ENCODE measurements at regions not wholly inside any gene's neighbourhood (a gene's known extent, or its start where the extent isn't known, plus 50 kb on each side); places are given as distances from the start of the nearest gene placed in this dataset.

DNA sequence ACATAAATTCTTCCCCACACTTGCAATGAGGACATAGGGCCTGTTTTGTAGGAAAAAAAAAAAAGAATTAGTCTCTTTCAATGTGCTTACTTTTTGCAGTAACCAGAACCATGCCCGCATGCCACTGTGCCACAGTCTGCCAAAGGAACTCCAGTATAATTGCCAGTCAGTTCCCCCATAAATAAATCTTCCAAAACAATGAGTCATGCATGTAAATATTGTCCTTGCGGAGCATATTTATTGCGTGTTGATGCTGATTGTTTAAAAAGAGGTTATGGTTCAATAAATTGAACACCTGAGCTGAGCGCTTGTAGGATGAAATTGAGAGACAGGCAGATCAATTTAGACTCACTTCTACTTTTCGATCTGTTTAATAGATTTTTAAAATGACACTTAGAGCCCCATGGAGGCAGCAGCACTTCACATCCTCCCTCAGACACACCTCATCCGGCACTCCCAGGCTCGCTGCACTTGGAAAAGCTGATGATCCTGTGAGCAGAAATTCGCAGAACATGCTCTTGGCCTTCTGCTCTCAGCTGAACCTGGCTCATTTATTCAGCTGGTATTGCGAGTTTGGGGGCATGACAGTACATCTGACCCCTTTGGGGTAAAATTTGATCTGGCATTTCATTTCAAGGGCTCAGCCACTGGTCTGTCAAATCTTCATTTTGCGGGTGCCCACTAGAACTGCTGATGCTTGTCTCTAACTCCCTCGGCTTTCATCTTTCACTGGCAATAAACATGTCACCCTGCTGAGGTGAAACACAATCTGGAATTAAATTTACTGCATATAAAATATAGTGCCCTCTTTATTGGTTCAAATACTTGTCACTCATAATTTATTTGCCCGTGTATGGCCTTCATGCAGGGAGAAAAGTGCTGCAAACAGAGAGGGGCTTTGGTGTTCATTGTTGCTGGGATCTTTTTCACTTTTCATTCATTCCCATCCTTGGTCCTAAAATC, 371.1 kb upstream of the POU3F2 start:
- DNase-seq (ENCODE audit: low read depth), result no peak

DNA sequence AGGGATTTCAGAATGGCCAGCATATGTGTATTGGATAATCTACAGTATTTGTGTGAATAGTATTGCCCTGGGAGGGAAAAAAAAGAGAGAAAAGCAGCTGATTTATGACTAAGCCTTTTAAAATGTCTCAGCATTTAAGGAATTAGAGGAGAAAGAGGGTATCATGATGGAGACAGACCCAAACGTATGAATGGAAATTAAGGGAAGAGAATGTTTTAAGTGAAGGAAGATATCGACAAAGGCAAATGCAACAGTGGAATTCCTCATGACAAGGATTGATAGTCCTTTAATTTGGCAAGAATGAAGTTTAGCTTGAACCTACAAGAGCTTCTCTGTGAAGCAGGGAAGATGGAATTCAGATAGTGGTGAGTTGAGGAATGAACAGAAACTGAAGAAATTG, 367.3 kb upstream of the POU3F2 start:
- DNase-seq (ENCODE audit: low read depth), result no peak

DNA sequence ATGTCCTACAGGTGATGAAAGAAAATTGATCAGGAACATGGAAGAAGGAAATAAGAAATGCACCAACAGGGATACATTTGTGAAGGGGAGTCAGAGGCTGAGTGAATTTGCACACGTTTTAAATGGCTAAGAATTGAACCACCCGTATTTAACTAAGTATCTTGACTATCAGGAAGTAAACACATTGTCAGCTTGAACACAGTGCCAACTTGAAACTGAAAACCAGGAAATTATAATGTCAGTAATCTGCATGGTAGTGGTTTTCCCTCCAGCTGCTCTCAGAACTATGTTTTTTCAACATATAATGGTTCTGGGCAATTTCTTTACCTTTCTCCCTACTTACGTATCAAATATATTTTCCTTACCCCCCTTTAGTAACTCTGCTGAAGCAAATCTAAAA, 366.5 kb upstream of the POU3F2 start:
- DNase-seq (ENCODE audit: low read depth), result no peak

DNA sequence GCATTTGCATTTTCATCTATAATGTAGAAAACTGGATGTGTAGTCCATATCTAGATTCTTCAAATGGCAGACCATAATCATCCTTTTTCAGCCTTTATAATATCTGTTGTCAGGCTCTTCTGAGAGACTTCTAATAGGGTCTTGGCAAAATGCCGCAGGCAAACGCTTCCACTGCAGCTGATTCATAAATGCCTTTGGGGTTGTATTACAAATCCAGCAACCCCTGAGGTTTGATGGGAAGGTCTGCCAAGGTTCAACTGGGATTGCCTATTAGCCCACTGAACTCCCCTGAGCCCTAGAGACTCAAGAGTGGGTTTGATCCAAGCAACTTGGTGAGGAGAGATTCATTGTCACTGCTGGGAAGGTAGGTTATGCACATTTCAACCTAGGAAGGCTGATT, 365.2 kb upstream of the POU3F2 start:
- DNase-seq (ENCODE audit: low read depth), result peak; percentile 38

DNA sequence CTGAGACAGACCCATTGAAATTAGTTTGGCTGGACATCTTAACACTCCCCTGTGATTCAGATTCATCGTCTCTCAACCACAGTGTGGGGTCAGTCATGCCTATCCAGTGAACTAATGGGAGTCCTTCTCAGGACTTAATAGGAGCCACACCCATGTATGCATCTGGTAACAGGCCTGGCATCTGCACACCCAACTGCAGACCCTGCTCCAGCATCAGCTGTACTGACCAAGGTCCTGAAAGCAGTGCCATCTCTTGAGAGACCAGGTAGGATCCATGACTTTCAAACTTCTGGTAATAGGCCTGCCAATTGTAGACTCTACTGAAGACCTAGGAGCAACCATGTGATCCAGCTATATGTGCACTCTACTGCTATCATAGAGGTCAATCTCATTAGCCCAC, 363.6 kb upstream of the POU3F2 start:
- DNase-seq (ENCODE audit: low read depth), result no peak

DNA sequence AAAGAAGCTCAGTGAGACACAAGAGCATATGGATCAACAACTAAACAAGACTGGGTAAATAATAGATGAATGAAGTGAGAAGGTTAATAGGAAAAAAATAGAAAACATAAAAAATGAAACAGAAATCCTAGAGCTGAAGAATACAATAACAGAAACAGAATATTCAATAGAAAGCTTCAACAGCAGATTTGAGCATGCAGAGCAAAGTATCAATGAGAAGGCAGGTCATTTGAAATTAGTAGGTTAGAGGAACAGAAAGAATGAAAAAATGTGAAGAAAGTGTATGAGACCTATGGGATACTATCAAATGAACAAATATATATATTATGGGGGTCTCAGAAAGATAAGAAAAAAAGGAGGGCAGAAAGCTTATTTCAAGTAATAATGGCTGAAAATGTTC, 362.9 kb upstream of the POU3F2 start:
- no peak for DNase-seq (ENCODE audit: low read depth)

DNA sequence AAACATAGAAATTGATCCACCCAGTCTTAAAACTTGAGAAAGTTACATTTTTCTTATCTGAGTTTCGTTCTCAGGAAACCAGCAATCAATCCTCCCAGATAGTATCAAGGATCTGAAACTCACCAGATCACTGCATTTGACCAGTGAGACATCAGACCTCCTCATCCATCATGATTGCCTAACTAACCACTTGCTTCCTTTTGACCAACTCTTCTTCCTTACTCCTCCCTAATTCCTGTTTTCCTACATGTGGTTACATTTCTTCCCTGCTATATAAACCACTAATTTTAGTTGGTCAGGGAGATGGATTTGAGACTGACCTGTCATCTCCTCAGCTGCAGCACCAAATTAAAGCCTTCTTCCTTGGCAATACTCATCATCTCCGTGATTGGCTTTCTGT, 357.1 kb upstream of the POU3F2 start:
- no peak for DNase-seq (ENCODE audit: low read depth)

DNA sequence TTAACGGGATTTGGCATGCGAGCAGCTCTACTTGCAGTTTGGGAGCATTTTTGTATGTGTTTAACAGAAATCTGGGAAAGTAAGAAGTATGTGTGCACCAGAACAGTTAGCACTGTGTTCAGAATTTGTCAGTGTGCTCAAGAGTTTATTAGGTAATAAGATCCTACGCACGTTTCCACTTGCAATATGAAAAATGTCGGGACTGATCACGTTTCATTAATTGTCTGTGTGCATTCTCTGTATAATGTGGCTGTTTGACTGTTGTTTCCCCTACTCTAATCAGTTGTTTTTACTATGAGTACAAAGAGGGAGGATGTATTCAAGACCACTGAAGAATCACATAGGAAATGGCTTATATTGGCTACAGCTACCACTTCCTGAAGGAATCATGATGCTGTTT, 349.7 kb upstream of the POU3F2 start:
- DNase-seq (ENCODE audit: low read depth), result no peak

DNA sequence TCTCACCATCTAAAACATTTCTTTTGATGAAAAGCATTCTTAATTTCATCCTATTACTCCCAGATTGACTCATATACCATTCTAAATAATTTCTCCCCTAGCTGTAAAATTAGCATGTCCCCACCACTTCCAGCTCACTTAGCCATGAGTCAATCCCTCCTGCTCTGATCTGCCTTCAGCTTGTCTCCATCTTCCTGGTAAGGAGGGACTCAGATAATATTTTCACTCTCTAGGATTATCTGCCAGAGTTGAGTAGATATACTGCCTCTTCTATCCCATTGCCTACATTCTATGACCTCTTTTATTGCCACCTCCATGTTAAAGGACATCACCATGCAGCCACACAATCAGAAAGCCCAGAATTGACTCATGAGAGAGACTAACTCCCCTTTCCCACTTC, 348.8 kb upstream of the POU3F2 start:
- DNase-seq (ENCODE audit: low read depth), result no peak

DNA sequence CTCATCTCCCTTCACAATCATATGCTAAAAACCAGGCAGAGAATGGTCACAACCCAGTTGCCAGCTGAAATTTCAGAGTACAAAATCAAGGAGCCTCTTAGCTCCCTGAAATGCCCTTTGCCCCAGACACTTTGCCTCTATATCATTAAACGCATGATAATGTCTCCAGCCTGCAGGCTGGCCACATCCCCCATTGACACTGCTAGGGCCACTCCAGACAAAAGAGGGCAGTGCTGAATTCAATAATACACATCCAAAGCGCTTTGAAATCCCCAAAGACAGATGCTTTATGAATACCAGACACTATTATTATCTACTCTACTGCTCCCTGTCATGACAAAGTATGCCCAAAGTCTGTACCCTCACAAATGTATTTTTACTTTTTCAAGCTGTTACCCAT, 348.3 kb upstream of the POU3F2 start:
- DNase-seq (ENCODE audit: low read depth), result no peak

DNA sequence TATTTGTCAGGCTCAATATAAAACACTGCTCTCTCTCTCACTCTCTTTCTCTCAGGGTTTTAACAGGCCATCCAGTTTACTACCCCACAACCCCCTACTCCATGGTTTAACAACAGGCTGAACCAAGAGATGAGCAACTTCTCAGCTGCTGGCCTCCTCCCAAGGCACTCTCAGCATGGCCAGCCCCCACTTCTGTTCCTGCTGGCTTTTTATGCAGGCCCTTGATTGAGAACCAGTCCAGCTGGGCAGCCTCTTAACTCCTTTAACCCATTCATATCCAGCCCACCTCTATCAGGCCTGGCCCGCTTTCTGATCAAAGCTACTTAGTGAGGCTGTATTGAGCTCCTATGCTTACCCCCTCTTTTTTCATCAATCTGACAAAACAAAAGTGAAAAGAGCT, 346.8 kb upstream of the POU3F2 start:
- no peak for DNase-seq (ENCODE audit: low read depth)

DNA sequence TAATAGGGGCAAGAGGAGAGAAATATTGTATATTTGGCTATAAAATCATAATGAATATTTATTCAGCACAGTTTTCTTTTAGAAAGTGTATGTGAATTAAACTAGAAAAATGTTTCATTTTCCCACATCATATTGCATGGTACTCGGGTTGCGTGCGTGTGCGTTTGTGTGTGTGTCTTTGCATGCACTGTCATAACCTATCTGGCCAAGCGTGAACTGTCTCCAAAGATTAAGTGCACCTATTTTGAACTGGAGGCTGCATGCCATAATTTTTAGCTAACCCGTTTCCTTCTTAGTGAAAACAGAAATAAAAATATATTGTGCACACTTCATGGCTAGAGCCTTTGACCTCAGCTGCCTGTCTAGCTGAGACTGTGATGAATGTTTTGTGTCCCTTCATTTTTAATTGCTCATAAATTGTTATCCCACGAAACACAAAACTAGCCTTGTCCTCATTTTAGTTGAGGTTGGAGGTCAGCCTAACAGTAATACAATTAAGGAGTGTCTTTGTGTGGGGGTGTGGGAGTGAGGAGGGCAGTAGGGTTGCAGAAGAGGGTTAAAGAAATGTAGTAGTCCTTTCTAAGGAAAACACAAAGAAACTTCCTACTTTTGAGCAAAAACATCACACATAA, 336.1 kb upstream of the POU3F2 start:
- DNase-seq (ENCODE audit: low read depth), result no peak

DNA sequence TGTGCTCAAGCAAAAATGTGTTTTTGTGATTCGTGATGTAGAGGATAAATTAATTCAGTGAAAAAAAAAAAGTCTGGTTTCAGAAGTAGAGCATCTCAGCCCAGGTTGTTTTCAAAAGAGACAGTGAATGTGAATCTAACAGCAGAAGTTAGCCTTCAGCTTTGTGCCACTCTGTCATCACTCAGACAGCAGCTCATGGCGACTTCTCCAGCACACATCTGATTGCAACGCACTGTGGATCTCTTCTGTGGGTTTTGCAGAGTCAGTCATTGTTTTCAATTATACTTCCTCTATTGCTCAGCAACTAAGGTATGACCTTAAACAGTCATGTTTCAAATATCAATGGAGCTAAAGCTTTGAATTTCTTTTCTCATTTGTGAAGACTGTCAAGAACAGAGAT, 335.5 kb upstream of the POU3F2 start:
- peak; percentile 32 for DNase-seq (ENCODE audit: low read depth)

DNA sequence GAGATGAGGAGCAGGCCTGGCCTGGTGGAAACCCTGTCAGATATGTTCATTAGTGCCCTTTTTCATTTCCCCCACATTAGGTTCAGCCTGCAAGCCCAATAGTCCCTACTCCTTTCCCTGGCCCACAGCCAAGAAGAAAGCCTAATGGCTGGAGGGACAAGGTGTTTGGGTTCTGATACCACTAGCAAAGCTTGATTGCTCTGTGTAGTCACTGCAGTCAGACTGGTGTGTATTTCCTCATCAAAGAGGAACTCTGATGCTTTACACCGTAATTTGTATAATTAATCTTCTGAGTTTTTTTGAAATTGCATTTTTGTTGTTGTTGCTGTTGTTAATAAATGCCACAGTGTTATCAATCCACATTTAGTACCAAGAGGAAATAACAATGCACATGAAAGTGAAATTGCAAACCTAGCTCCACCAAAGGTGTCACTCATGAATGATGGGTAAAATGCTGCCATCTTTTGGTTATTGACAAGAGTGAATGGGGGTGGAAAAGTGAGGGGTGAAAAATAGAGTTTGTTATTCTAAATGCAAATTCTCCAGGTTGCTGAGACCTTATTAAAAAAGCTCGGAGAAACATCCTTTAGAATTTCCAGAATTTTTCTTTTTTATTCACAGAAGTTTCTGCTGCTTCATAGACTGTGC, 320.2 kb upstream of the POU3F2 start:
- no peak for DNase-seq (ENCODE audit: low read depth)

DNA sequence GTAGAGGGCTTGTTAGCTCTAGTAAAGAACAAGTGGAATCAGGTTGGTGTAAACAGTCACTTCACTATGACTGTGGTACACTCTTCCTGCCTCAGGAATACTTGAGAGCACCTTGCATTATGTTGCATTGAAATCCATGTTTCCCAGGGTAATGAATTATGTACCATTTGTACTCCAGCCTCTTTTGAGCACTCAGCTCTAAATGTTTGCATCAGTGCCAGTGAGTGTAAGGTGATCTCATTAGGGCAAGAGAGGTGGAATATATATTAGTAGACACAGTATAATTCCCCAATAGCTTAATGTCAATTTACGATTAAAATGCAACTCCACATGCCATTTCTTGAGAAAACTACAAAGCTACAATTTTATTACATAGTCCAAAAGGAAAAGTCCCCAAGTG, 319.6 kb upstream of the POU3F2 start:
- DNase-seq (ENCODE audit: low read depth), result no peak

DNA sequence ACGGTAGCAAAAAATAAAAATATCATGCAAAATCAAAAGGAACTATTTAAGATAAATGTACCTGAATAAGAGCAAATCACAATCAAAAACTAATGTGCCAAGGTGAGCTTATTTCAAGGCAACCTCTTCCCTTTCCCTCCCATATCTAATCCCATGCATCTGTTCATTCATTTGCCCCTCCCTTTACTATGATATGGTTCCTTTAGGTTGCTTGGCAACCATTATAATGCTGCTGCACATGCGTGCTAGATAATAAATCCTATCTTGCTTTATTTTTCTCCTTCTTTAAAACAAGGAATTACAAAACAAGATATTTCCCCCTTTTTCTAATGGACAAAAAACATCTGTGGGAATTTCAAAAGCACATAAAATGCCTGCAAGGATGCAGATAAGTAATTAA, 318.2 kb upstream of the POU3F2 start:
- DNase-seq (ENCODE audit: low read depth), result no peak

DNA sequence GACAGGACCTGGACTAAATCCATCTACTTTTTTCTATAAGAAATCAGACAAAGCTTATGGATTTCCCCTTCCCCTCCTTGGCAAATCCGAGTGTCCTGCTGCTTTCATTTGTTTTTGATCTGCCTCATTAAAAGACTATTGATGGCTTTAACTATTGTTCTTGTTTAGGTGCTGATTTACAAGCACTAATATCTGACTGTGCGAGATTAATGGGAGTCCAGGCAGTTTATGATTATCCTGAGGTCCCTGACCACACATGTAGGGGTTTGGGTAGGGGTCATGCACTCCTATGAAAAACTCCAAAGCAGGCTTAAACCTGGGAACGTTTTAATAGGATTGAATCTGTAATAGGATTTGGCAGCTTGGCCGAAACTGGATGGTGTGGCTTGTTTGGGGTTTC, 317.5 kb upstream of the POU3F2 start:
- DNase-seq (ENCODE audit: low read depth), result no peak

DNA sequence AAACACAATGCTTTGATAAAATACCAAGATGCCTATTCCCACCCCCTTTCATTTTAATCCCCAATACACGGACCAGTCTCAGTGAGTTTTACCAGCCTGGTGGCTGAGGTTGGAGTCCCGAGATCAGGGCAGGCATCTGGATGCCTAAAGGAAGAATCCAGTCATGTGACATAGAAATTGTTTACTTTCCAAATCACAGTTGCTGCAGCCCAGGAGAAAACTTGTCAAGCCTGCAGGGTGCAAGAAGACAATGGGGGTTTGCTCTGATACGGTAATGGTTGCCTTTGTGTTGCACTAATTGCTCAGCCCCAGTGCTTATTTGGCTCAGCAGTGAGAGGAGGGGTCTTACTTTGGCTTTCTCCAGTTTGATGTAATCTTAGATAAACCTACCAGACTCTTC, 308.5 kb upstream of the POU3F2 start:
- DNase-seq (ENCODE audit: low read depth), result no peak

DNA sequence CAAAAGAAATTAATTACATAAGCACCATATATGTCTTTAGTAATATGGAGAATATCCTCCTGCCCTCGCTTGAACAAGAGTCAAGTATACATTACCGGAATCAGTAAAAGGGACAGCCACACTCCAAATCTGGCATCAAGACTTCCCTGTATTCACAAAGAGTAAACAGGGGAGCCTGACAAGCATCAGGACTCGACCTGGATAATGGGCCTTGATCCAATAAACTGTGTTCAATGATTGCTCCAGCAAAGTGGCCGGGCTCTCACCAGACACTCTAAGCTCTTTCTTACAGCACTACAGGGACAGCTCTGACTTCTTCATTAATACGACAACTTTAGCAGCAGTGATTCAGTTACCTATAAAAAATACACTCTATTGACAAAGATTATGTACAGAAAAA, 307.9 kb upstream of the POU3F2 start:
- no peak for DNase-seq (ENCODE audit: low read depth)

DNA sequence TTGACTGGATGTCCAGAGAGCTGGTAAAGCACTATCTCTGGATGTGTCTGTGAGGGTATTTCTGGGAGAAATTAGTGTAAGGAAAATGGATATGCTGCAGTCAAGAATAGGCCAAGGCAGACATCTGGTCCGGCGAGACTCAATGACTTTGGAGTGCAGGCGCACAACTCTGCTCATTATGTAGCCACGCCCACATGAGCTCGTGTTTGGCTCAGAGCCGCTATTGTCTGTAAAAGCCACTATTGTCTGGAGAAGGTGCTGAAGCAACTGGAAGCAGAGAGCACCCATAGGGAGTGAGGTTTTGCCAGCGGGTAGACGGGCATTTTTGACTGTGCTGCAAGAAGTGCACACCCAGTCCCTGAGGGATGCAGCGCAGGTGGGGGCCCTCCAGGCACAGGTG, 305.0 kb upstream of the POU3F2 start:
- DNase-seq (ENCODE audit: low read depth), result no peak

DNA sequence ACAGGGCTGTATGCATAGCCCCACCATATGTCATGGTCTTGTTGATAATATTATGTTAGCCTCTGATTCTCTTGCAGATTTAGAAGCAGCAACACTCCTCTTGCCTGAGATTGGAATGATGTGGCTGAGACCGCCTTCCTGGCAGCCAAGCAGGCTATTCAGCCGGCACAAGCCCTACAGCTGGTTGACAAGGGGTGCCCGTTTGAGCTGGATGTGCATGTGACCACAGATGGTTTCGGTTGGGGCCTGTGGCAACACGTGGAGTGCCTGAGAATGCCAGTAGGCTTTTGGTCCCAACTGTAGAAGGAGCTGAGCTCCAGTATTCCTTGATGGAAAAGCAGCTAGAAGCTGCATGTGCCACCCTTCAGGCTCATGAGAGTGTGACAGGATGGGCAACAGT, 303.6 kb upstream of the POU3F2 start:
- DNase-seq (ENCODE audit: low read depth), result no peak

DNA sequence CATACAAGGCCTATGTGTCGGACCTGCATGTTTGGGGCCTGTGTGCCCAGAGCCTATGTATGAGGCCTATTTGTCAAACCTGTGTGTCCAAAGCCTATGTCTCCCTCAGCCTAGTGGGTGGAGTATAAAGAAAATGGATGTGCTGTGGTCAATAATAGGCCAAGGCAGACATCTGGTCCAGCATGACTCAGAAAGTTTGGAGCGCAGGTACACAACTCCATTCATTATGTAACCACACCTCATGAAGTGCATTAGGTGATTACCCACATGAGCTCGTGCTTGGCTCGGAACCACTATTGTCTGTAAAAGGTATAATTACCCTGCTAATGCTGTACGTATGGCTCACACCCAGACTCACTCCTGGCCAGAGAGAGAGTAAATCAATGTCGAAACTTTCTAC, 302.4 kb upstream of the POU3F2 start:
- DNase-seq (ENCODE audit: low read depth), result no peak

DNA sequence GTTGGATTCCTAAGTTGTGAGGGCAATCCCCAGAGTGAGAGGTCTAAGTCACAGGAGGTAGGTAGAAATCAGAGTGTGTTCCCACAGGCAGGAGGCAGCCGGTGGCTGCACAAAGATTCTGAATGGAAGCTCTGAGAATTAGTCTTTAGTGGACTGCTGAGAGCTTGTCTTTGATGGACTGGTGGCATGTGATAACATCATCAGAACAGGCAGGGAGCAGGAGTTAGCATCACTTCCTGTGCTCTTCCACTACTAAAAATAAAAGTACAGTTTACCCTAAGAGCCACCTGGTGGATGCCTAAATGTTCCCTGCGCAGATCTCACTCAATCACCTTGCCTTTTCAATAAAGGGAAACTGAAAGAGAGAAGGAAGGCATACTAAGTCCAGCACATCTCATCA, 294.6 kb upstream of the POU3F2 start:
- peak; percentile 8 for DNase-seq (ENCODE audit: low read depth)

Measured in M059J (cell line).